Breast epithelium (tissue), 3 donors: ENCODE measurements at regions not wholly inside any gene's neighbourhood (a gene's known extent, or its start where the extent isn't known, plus 50 kb on each side); places are given as distances from the start of the nearest gene placed in this dataset.
"Not testable (repeated sequence)": the region's sequence is repeated elsewhere in the genome, so short reads cannot be mapped to it uniquely, and the experiment has no call there.

Experiments
- POLR2A ChIP-seq: fragments of 450-650 bp; IDR thresholded peaks from one replicate; pipeline ENCODE4 v1.6.1; 2016; ENCODE audit warnings: antibody characterized with exemption, mild to moderate bottlenecking, moderate library complexity
- TF ChIP-seq, protein P1 (sequence below), 3 donors: fragments of 450-650 bp; IDR thresholded peaks; one replicate each; pipeline ENCODE4 v1.5.1; 2016 to 2017; ENCODE audit warnings: antibody characterized with exemption in 3 of 3, mild to moderate bottlenecking in 3 of 3, moderate library complexity in 3 of 3

DNA sequence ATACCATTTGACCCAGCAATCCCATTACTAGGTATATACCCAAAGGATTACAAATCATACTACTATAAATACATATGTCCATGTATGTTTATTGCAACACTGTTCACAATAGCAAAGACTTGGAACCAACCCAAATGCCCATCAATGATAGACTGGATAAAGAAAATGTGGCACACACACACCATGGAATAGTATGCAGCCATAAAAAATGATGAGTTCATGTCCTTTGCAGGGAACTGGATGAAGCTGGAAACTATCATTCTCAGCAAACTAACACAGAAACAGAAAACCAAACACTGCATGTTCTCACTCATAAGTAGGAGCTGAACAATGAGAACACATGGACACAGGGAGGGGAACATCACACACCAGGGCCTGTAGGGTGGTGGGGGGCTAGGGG is 127.7 kb upstream of the ARG1 start:
- not testable (repeated sequence) for TF ChIP-seq POLR2A
- TF ChIP-seq, protein P1, sequence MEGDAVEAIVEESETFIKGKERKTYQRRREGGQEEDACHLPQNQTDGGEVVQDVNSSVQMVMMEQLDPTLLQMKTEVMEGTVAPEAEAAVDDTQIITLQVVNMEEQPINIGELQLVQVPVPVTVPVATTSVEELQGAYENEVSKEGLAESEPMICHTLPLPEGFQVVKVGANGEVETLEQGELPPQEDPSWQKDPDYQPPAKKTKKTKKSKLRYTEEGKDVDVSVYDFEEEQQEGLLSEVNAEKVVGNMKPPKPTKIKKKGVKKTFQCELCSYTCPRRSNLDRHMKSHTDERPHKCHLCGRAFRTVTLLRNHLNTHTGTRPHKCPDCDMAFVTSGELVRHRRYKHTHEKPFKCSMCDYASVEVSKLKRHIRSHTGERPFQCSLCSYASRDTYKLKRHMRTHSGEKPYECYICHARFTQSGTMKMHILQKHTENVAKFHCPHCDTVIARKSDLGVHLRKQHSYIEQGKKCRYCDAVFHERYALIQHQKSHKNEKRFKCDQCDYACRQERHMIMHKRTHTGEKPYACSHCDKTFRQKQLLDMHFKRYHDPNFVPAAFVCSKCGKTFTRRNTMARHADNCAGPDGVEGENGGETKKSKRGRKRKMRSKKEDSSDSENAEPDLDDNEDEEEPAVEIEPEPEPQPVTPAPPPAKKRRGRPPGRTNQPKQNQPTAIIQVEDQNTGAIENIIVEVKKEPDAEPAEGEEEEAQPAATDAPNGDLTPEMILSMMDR (IDR thresholded peaks at IDR 0.05) = not testable (repeated sequence)
